HepG2 (cell line): ENCODE measurements at regions not wholly inside any gene's neighbourhood (a gene's known extent, or its start where the extent isn't known, plus 50 kb on each side); places are given as distances from the start of the nearest gene placed in this dataset.

Experiments
- AGO2 ChIP-seq: fragments of 200-400 bp; formaldehyde crosslinking; optimal IDR thresholded peaks from 2 replicates; pipeline ENCODE3; 2017; ENCODE audit warnings: mild to moderate bottlenecking, low read depth, low read length, moderate library complexity
- CHCHD3 ChIP-seq: sonication (generic); formaldehyde crosslinking; IDR thresholded peaks from 2 replicates; pipeline ENCODE4 v1.8.0; 2022; ENCODE audit warnings: mild to moderate bottlenecking, missing genetic modification reagents, moderate library complexity
- EP300 ChIP-seq, 3 experiments: sonication (generic) in 1 of 3; formaldehyde crosslinking in 1 of 3; IDR thresholded peaks; 2 replicates each; pipeline versions ENCODE4 v1.5.1 to v1.6.1; 2011 to 2020; ENCODE audit warnings: low read depth in 2 of 3, low read length in 2 of 3, borderline replicate concordance in 1 of 3, improper control_type of control experiment in 1 of 3, mild to moderate bottlenecking in 1 of 3, missing genetic modification reagents in 1 of 3, moderate library complexity in 1 of 3
- HOXA3 ChIP-seq: sonication (generic); formaldehyde crosslinking; IDR thresholded peaks from 2 replicates; pipeline ENCODE4 v1.5.0; 2020; ENCODE audit warnings: missing genetic modification reagents
- HOXA5 ChIP-seq: sonication (generic); formaldehyde crosslinking; IDR thresholded peaks from 2 replicates; pipeline ENCODE4 v1.4.0; 2020; ENCODE audit warnings: missing genetic modification reagents
- NCOA2 ChIP-seq: sonication (generic); formaldehyde crosslinking; IDR thresholded peaks from 2 replicates; pipeline ENCODE4 v1.8.0; 2022; ENCODE audit warnings: inconsistent platforms
- NFYC ChIP-seq: IDR thresholded peaks from 2 replicates; pipeline ENCODE4 v1.6.1; 2016; ENCODE audit warnings: missing genetic modification reagents, missing compliant biosample characterization
- NR2C2 ChIP-seq: sonication (generic); formaldehyde crosslinking; IDR thresholded peaks from 2 replicates; pipeline ENCODE4 v1.4.0; 2020; ENCODE audit warnings: missing genetic modification reagents, mild to moderate bottlenecking, moderate library complexity, borderline replicate concordance
- NR2F1 ChIP-seq, 2 experiments: fragments of 450-650 bp in 1 of 2; formaldehyde crosslinking in 1 of 2; IDR thresholded peaks; 2 replicates each; pipeline versions ENCODE4 v1.5.0 to v1.6.1; 2016 to 2020; ENCODE audit warnings: mild to moderate bottlenecking in 1 of 2, missing compliant biosample characterization in 1 of 2, missing genetic modification reagents in 1 of 2, moderate library complexity in 1 of 2
- RNF2 ChIP-seq: fragments of 450-650 bp; conservative IDR thresholded peaks from 2 replicates; pipeline ENCODE4 v1.6.1; 2016; ENCODE audit warnings: low read depth
- RXRB ChIP-seq: IDR thresholded peaks from 2 replicates; pipeline ENCODE4 v1.6.1; 2016; ENCODE audit warnings: borderline replicate concordance, missing genetic modification reagents, missing compliant biosample characterization
- SALL1 ChIP-seq: sonication (generic); formaldehyde crosslinking; IDR thresholded peaks from 2 replicates; pipeline ENCODE4 v1.8.0; 2022; ENCODE audit warnings: mild to moderate bottlenecking, missing genetic modification reagents
- YEATS2 ChIP-seq: sonication (generic); formaldehyde crosslinking; IDR thresholded peaks from 2 replicates; pipeline ENCODE4 v1.4.0; 2020; ENCODE audit warnings: missing genetic modification reagents, borderline replicate concordance
- ZNF121 ChIP-seq: sonication (generic); formaldehyde crosslinking; IDR thresholded peaks from 2 replicates; pipeline ENCODE4 v1.5.0; 2020; ENCODE audit warnings: mild to moderate bottlenecking, missing genetic modification reagents
- ZNF350 ChIP-seq: sonication (generic); formaldehyde crosslinking; IDR thresholded peaks from 2 replicates; pipeline ENCODE4 v1.4.0; 2020; ENCODE audit warnings: mild to moderate bottlenecking, low read depth, missing genetic modification reagents, borderline replicate concordance
- ZNF382 ChIP-seq: sonication (generic); formaldehyde crosslinking; IDR thresholded peaks from 2 replicates; pipeline ENCODE4 v1.5.0; 2020; ENCODE audit warnings: missing genetic modification reagents, mild to moderate bottlenecking, borderline replicate concordance
- ZNF460 ChIP-seq: sonication (generic); formaldehyde crosslinking; IDR thresholded peaks from 2 replicates; pipeline ENCODE4 v1.5.1; 2020; ENCODE audit warnings: missing genetic modification reagents, mild to moderate bottlenecking, borderline replicate concordance
- ZNF550 ChIP-seq: sonication (generic); formaldehyde crosslinking; IDR thresholded peaks from 2 replicates; pipeline ENCODE4 v1.4.0; 2020; ENCODE audit warnings: mild to moderate bottlenecking, missing genetic modification reagents, borderline replicate concordance
- ZNF746 ChIP-seq: sonication (generic); formaldehyde crosslinking; IDR thresholded peaks from 2 replicates; pipeline ENCODE4 v1.8.0; 2022; ENCODE audit warnings: mild to moderate bottlenecking, missing genetic modification reagents
- TF ChIP-seq, protein P1 (sequence below): sonication (generic); formaldehyde crosslinking; IDR thresholded peaks from 2 replicates; pipeline ENCODE4 v1.4.0; 2020; ENCODE audit warnings: missing genetic modification reagents, mild to moderate bottlenecking, borderline replicate concordance
- TF ChIP-seq, protein P2 (sequence below): sonication (generic); formaldehyde crosslinking; IDR thresholded peaks from 2 replicates; pipeline ENCODE4 v1.4.0; 2020; ENCODE audit warnings: missing genetic modification reagents
- TF ChIP-seq, protein P3 (sequence below): sonication (generic); formaldehyde crosslinking; IDR thresholded peaks from 2 replicates; pipeline ENCODE4 v1.5.0; 2020; ENCODE audit warnings: missing genetic modification reagents

DNA sequence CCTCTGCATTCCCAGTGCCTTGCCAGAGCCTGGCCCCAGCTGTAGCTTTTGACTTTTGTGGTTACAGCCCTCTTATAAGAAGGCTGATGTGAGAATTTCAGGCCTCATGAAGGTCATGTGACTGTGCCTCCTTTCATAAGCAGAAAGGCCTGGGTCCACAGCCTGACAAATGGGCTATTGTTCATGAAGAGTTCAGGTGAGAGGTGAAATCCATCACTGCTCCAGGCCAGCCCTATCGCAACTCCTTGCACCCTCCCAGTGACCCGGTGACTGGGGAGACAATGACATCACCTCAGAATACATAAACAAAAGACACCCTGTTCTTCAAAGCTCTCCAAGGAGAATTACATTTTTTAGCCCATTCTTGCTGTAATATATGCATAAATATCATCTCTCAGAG is 321.5 kb downstream of the PCNX1 start (continued):
- TF ChIP-seq NFYC (no peak), RXRB (CRISPR knock-in tag) (peak; percentile 69), ZNF382 (CRISPR knock-in tag) (no peak), NCOA2 (CRISPR knock-in tag) (no peak), HOXA3 (CRISPR knock-in tag) (no peak), YEATS2 (no peak), RNF2 (no peak), AGO2 (no peak), EP300 (IDR thresholded peaks at IDR 0.05; ENCODE audit: low read depth in 2 of 2, low read length in 2 of 2) (no peak; a peak in 1 of 4 replicates), EP300 (CRISPR knock-in tag; IDR thresholded peaks at IDR 0.05; ENCODE audit: borderline replicate concordance) (peak; percentile 10; the same call in 1 of the 2 replicates), SALL1 (CRISPR knock-in tag) (peak; percentile 43; the same call in 1 of the 2 replicates), HOXA5 (CRISPR knock-in tag) (no peak), NR2F1 (CRISPR knock-in tag; IDR thresholded peaks at IDR 0.05) (peak; percentile 43 to 51; a peak in 3 of 4 replicates), CHCHD3 (no peak), ZNF460 (CRISPR knock-in tag) (no peak), ZNF550 (CRISPR knock-in tag) (no peak), NR2C2 (CRISPR knock-in tag) (peak; percentile 31; the same call in 1 of the 2 replicates), ZNF121 (CRISPR knock-in tag) (no peak), ZNF350 (no peak), ZNF746 (CRISPR knock-in tag) (no peak)
- TF ChIP-seq, protein P1, sequence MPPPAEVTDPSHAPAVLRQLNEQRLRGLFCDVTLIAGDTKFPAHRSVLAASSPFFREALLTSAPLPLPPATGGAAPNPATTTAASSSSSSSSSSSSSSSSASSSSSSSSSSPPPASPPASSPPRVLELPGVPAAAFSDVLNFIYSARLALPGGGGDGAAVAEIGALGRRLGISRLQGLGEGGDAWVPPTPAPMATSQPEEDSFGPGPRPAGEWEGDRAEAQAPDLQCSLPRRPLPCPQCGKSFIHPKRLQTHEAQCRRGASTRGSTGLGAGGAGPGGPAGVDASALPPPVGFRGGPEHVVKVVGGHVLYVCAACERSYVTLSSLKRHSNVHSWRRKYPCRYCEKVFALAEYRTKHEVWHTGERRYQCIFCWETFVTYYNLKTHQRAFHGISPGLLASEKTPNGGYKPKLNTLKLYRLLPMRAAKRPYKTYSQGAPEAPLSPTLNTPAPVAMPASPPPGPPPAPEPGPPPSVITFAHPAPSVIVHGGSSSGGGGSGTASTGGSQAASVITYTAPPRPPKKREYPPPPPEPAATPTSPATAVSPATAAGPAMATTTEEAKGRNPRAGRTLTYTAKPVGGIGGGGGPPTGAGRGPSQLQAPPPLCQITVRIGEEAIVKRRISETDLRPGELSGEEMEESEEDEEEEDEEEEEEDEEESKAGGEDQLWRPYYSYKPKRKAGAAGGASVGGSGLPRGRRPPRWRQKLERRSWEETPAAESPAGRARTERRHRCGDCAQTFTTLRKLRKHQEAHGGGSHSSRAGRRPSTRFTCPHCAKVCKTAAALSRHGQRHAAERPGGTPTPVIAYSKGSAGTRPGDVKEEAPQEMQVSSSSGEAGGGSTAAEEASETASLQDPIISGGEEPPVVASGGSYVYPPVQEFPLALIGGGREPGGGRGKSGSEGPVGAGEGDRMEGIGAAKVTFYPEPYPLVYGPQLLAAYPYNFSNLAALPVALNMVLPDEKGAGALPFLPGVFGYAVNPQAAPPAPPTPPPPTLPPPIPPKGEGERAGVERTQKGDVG (CRISPR knock-in tag) = no peak
- TF ChIP-seq, protein P2, sequence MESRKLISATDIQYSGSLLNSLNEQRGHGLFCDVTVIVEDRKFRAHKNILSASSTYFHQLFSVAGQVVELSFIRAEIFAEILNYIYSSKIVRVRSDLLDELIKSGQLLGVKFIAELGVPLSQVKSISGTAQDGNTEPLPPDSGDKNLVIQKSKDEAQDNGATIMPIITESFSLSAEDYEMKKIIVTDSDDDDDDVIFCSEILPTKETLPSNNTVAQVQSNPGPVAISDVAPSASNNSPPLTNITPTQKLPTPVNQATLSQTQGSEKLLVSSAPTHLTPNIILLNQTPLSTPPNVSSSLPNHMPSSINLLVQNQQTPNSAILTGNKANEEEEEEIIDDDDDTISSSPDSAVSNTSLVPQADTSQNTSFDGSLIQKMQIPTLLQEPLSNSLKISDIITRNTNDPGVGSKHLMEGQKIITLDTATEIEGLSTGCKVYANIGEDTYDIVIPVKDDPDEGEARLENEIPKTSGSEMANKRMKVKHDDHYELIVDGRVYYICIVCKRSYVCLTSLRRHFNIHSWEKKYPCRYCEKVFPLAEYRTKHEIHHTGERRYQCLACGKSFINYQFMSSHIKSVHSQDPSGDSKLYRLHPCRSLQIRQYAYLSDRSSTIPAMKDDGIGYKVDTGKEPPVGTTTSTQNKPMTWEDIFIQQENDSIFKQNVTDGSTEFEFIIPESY (CRISPR knock-in tag) = no peak
- TF ChIP-seq, protein P3, sequence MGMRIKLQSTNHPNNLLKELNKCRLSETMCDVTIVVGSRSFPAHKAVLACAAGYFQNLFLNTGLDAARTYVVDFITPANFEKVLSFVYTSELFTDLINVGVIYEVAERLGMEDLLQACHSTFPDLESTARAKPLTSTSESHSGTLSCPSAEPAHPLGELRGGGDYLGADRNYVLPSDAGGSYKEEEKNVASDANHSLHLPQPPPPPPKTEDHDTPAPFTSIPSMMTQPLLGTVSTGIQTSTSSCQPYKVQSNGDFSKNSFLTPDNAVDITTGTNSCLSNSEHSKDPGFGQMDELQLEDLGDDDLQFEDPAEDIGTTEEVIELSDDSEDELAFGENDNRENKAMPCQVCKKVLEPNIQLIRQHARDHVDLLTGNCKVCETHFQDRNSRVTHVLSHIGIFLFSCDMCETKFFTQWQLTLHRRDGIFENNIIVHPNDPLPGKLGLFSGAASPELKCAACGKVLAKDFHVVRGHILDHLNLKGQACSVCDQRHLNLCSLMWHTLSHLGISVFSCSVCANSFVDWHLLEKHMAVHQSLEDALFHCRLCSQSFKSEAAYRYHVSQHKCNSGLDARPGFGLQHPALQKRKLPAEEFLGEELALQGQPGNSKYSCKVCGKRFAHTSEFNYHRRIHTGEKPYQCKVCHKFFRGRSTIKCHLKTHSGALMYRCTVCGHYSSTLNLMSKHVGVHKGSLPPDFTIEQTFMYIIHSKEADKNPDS (CRISPR knock-in tag) = no peak
